Endothelial cell of umbilical vein (primary cell): ENCODE measurements at regions not wholly inside any gene's neighbourhood (a gene's known extent, or its start where the extent isn't known, plus 50 kb on each side); places are given as distances from the start of the nearest gene placed in this dataset.

Source experiments
- BruUV-seq: library from RNA; stranded (reverse); fragments of 400-500 nt; replicated peaks from 2 replicates; lab custom pipeline; 2021; lab: Mats Ljungman, UMichigan
- CTCF ChIA-PET: fragments of 300-600, 350-600 bp; sonication (Branson Sonifier 250); formaldehyde crosslinking; loops from one replicate; lab custom pipeline; 2021; ENCODE audit warnings: antibody characterized with exemption, inconsistent platforms; lab: Charles Lee
- POLR2A ChIA-PET: fragments of 300-600, 350-600 bp; sonication (Branson Sonifier 250); formaldehyde crosslinking; loops from one replicate; lab custom pipeline; 2021; ENCODE audit warnings: antibody characterized with exemption, inconsistent platforms; lab: Charles Lee
- DNase-seq: peaks from one replicate; pipeline ENCODE4 v3.0.0-alpha.2; 2011; ENCODE audit warnings: low read depth, low spot score
- FAIRE-seq: peaks from 2 replicates; lab custom pipeline; 2011; peaks lifted over from hg19 to GRCh38; lab: Jason Lieb, UNC
- H2AFZ ChIP-seq: 2 replicates; pipeline ENCODE4 v1.6.0; 2012; ENCODE audit warnings: low read depth, low read length, control low read depth, inconsistent platforms
- H3K27ac ChIP-seq: 2 replicates; pipeline ENCODE4 v1.5.1; 2011; ENCODE audit warnings: low read depth, mild to moderate bottlenecking, control low read depth, low read length, moderate library complexity; ENCODE audit not compliant: insufficient read depth
- H3K27me3 ChIP-seq, 2 experiments: 2 replicates each; pipeline versions ENCODE4 v1.6.0 to v1.6.1; 2011; ENCODE audit warnings: low read length in 2 of 2, mixed read lengths in 1 of 2; ENCODE audit not compliant: control insufficient read depth in 2 of 2, insufficient read depth in 2 of 2
- H3K36me3 ChIP-seq, 2 experiments: 2 replicates in 1 of 2; 3 replicates in 1 of 2; pipeline ENCODE4 v1.5.1; 2011; ENCODE audit warnings: low read length in 2 of 2, mild to moderate bottlenecking in 1 of 2, moderate library complexity in 1 of 2; ENCODE audit not compliant: control insufficient read depth in 2 of 2, insufficient read depth in 2 of 2; ENCODE audit errors: extremely low read depth in 1 of 2
- H3K4me1 ChIP-seq: 3 replicates; pipeline ENCODE4 v1.5.1; 2011; ENCODE audit warnings: mild to moderate bottlenecking, low read length; ENCODE audit not compliant: control insufficient read depth, insufficient read depth; ENCODE audit errors: extremely low read depth
- H3K4me2 ChIP-seq: 2 replicates; pipeline ENCODE4 v1.6.1; 2011; ENCODE audit warnings: low read length, control low read depth, mixed read lengths; ENCODE audit not compliant: insufficient read depth
- H3K4me3 ChIP-seq, 3 experiments: fragments of 200-600 bp in 1 of 3; sonication (generic), shearing (Covaris generic) in 1 of 3; replicated peaks in 1 of 3; 2 replicates each; pipeline ENCODE4 v1.5.1; 2011 to 2016; ENCODE audit warnings: control low read depth in 3 of 3, low read length in 3 of 3, mild to moderate bottlenecking in 2 of 3, inconsistent platforms in 1 of 3, low read depth in 1 of 3, moderate library complexity in 1 of 3; ENCODE audit not compliant: insufficient read depth in 1 of 3
- H3K79me2 ChIP-seq: 2 replicates; pipeline ENCODE4 v1.6.0; 2012; ENCODE audit warnings: low read length, inconsistent platforms; ENCODE audit not compliant: control insufficient read depth, insufficient read depth
- H3K9ac ChIP-seq: replicated peaks from 2 replicates; pipeline ENCODE3; 2011; ENCODE audit warnings: low read length, control low read depth; ENCODE audit not compliant: insufficient read depth; ENCODE audit errors: extremely low read depth
- H3K9me1 ChIP-seq: replicated peaks from 3 replicates; pipeline ENCODE4 v1.6.0; 2011; ENCODE audit warnings: mild to moderate bottlenecking, low read length; ENCODE audit not compliant: control insufficient read depth, insufficient read depth; ENCODE audit errors: extremely low read depth
- H3K9me3 ChIP-seq: replicated peaks from 2 replicates; pipeline ENCODE4 v1.5.1; 2012; ENCODE audit warnings: low read length, inconsistent platforms; ENCODE audit not compliant: control insufficient read depth, insufficient read depth
- H4K20me1 ChIP-seq: replicated peaks from 2 replicates; pipeline ENCODE3; 2011; ENCODE audit warnings: mild to moderate bottlenecking, low read length; ENCODE audit not compliant: control insufficient read depth, insufficient read depth; ENCODE audit errors: extremely low read depth
- CTCF ChIP-seq, 2 donors: IDR thresholded peaks; 1 replicate in 1 of 2; 2 replicates in 1 of 2; pipeline ENCODE4 v1.5.1; 2011; ENCODE audit warnings: low read length in 2 of 2, mild to moderate bottlenecking in 2 of 2, moderate library complexity in 2 of 2, control low read depth in 1 of 2, inconsistent platforms in 1 of 2, low read depth in 1 of 2; ENCODE audit not compliant: insufficient read depth in 1 of 2; ENCODE audit errors: extremely low read depth in 1 of 2
- EZH2 ChIP-seq: IDR thresholded peaks from 2 replicates; pipeline ENCODE4 v1.6.1; 2012; ENCODE audit warnings: borderline replicate concordance, low read depth, mild to moderate bottlenecking, moderate library complexity, low read length, inconsistent platforms; ENCODE audit not compliant: severe bottlenecking
- FOS ChIP-seq: IDR thresholded peaks from 2 replicates; pipeline ENCODE4 v1.6.1; 2011; ENCODE audit warnings: mild to moderate bottlenecking, low read length, moderate library complexity, borderline replicate concordance; ENCODE audit not compliant: insufficient read depth
- GATA2 ChIP-seq: IDR thresholded peaks from 2 replicates; pipeline ENCODE4 v1.7.0; 2011; ENCODE audit warnings: low read depth, mild to moderate bottlenecking, moderate library complexity, mixed read lengths, low read length; ENCODE audit not compliant: insufficient read length, insufficient read depth
- JUN ChIP-seq: IDR thresholded peaks from 2 replicates; pipeline ENCODE4 v1.6.1; 2011; ENCODE audit warnings: borderline replicate concordance, low read depth; ENCODE audit not compliant: insufficient read length, insufficient read depth
- MAX ChIP-seq: IDR thresholded peaks from 2 replicates; pipeline ENCODE4 v1.6.1; 2011; ENCODE audit not compliant: insufficient read depth, insufficient read length
- MYC ChIP-seq: IDR thresholded peaks from one replicate; pipeline ENCODE4 v1.6.1; 2011; ENCODE audit warnings: mild to moderate bottlenecking, low read depth, low read length
- POLR2A ChIP-seq: IDR thresholded peaks from 2 replicates; pipeline ENCODE4 v1.6.1; 2012; ENCODE audit warnings: low read depth, mild to moderate bottlenecking, control low read depth, low read length
- POLR2AphosphoS5 ChIP-seq: IDR thresholded peaks from 2 replicates; pipeline ENCODE4 v1.6.1; 2012; ENCODE audit warnings: low read depth, mild to moderate bottlenecking, control low read depth, low read length, moderate library complexity; ENCODE audit not compliant: insufficient read depth
- dilution Hi-C: fragments of 300-500 bp; cut with MboI; formaldehyde crosslinking; loops from one replicate; pipeline ENCODE4 v1.15.0; 2019; ENCODE audit warnings: low sequenced_read_pairs; ENCODE audit not compliant: extremely low pct_ligation_motif_present
- intact Hi-C: fragments of 100-400 bp; cut with micrococcal nuclease; formaldehyde crosslinking; loops from one replicate; pipeline ENCODE4 v1.10.0; 2022

DNA sequence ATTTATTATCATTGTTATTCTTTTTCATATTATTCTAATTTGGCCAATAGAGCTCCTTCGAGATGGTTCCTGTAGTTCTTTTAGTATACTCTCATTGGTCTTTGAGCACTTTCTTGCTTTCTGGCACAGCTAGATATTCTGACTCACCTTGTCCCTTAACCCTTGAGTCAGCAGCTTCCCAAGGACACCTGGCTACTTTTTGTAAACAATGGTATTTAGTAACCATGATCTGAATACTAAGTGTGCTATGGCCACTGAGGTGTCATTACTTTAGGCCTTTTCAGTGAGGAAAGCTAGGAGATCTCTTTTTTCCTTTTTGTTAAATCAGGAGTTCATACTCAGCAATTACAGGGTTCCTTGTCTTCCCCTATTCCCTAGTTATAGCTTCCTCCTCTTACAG, 126.5 kb upstream of the CITED2 start:
- H3K27me3 ChIP-seq, result no peaks in the 10 kb centered on the region
- FAIRE-seq (no peak), DNase-seq (no peak)
- H3K4me1 ChIP-seq, result no peaks in the 10 kb centered on the region
- POLR2A ChIA-PET, result no interaction called here
- no TSS peak for BruUV-seq
- H3K36me3 ChIP-seq, result no peaks in the 10 kb centered on the region
- no peak overlapping the region for H3K27ac ChIP-seq
- CTCF ChIA-PET, result no interaction called here
- H4K20me1 ChIP-seq, result no peaks in the 10 kb centered on the region
- H3K4me2 ChIP-seq, result no peak overlapping the region
- TF ChIP-seq CTCF (IDR thresholded peaks at IDR 0.05; ENCODE audit: extremely low read depth in 1 of 2, insufficient read depth in 1 of 2, low read depth in 1 of 2, low read length in 2 of 2), result no peak
- H3K4me3 ChIP-seq, result no peak overlapping the region
- no peaks in the 10 kb centered on the region for H3K9me3 ChIP-seq
- no peaks in the 10 kb centered on the region for H3K9me1 ChIP-seq
- dilution Hi-C loops, result no loop called here
- intact Hi-C loops, result no loop called here
- H3K9ac ChIP-seq, result no peak overlapping the region
- no peaks in the 10 kb centered on the region for H3K79me2 ChIP-seq
- H2AFZ ChIP-seq, result no peak overlapping the region

DNA sequence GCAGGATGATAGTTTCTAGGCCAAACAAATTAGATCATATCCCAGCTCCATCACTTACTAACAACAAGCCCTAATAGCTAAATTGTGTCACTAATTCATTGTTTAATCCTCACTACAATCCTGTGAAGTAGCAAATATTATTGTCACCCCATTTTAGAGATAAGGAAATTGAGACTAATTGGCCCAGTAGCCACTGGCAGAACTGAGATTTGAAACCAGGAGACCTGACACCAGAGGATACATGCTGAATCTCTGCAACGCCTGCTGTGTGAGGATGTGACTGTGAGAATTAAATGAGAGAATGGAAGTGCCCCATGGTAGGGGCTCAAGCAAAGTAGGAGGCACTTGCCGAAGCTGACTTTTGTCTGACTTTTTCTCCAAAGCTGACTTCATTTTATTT, 124.3 kb upstream of the CITED2 start:
- POLR2A ChIA-PET, result no interaction called here

More for the DNA sequence above, 124.3 kb upstream of the CITED2 start:
- Histone ChIP-seq H4K20me1 (no peaks in the 10 kb centered on the region), H3K9me1 (no peaks in the 10 kb centered on the region), H3K4me3 (no peak overlapping the region), H3K27ac (no peak overlapping the region), H2AFZ (no peak overlapping the region), H3K79me2 (no peaks in the 10 kb centered on the region), H3K27me3 (no peaks in the 10 kb centered on the region), H3K9ac (no peak overlapping the region), H3K9me3 (no peaks in the 10 kb centered on the region), H3K4me1 (no peaks in the 10 kb centered on the region), H3K4me2 (no peak overlapping the region), H3K36me3 (no peaks in the 10 kb centered on the region)
- dilution Hi-C loops (no loop called here), intact Hi-C loops (no loop called here)
- FAIRE-seq (no peak), DNase-seq (no peak)
- TF ChIP-seq MYC (no peak), EZH2 (no peak), POLR2AphosphoS5 (no peak), CTCF (IDR thresholded peaks at IDR 0.05; ENCODE audit: extremely low read depth in 1 of 2, insufficient read depth in 1 of 2, low read depth in 1 of 2, low read length in 2 of 2) (no peak), GATA2 (no peak), POLR2A (no peak), FOS (no peak), JUN (no peak), MAX (no peak)
- no TSS peak for BruUV-seq
- CTCF ChIA-PET, result interaction anchor here (1.3 kb wide), 1 partner anchor 9 kb away, joined by 3 read pairs; no protein-coding TSS in a partner anchor
